GM12878 (cell line): ENCODE measurements at regions not wholly inside any gene's neighbourhood (a gene's known extent, or its start where the extent isn't known, plus 50 kb on each side); places are given as distances from the start of the nearest gene placed in this dataset.

Source experiments
- ATAC-seq: fragments of 200-7000 bp; cut with Tn5 transposase; 3 replicates; pipeline ENCODE4 v1.9.1; 2020; ENCODE audit warnings: mild to moderate bottlenecking, moderate library complexity
- BruUV-seq: library from RNA; stranded (reverse); fragments of 400-500 nt; replicated peaks from 2 replicates; lab custom pipeline; 2021; lab: Mats Ljungman, UMichigan
- CTCF ChIA-PET: fragments of 300-600 bp; sonication (Branson Sonifier 250); formaldehyde crosslinking; extraction: SDS; loops from one replicate; lab custom pipeline; 2021; ENCODE audit warnings: inconsistent platforms; lab: Yijun Ruan, JAX
- POLR2A ChIA-PET: fragments of 350-600 bp; formaldehyde crosslinking; extraction: SDS; loops from one replicate; lab custom pipeline; 2021; ENCODE audit warnings: inconsistent platforms; lab: Charles Lee
- RAD21 ChIA-PET: fragments of 300-600 bp; sonication (Branson Sonifier 250); formaldehyde crosslinking; loops from one replicate; lab custom pipeline; 2023; ENCODE audit warnings: antibody characterized with exemption; ENCODE audit not compliant: unreplicated experiment; lab: Charles Lee
- SMC1A ChIA-PET: fragments of 300-600 bp; sonication (Branson Sonifier 250); formaldehyde crosslinking; loops from one replicate; lab custom pipeline; 2023; ENCODE audit not compliant: unreplicated experiment, uncharacterized antibody; lab: Charles Lee
- DNase-seq: peaks from one replicate; pipeline ENCODE4 v3.0.0-alpha.2; 2011; ENCODE audit warnings: low read depth, low spot score
- FAIRE-seq: peaks from 3 replicates; lab custom pipeline; 2011; peaks lifted over from hg19 to GRCh38; lab: Jason Lieb, UNC
- H2AFZ ChIP-seq: 2 replicates; pipeline ENCODE4 v1.6.0; 2011; ENCODE audit warnings: low read depth, low read length, control low read depth; ENCODE audit not compliant: control insufficient read depth
- H3K27ac ChIP-seq: 2 replicates; pipeline ENCODE4 v1.5.1; 2011; ENCODE audit warnings: control low read depth; ENCODE audit not compliant: control insufficient read depth, insufficient read depth
- H3K27me3 ChIP-seq, 2 experiments: replicated peaks in 1 of 2; 2 replicates each; pipeline versions ENCODE4 v1.6.0 to v1.6.1; 2011; ENCODE audit warnings: low read length in 1 of 2; ENCODE audit not compliant: control insufficient read depth in 2 of 2, insufficient read depth in 2 of 2
- H3K36me3 ChIP-seq, 2 experiments: 2 replicates each; pipeline ENCODE4 v1.5.1; 2011; ENCODE audit warnings: low read length in 1 of 2; ENCODE audit not compliant: control insufficient read depth in 2 of 2, insufficient read depth in 2 of 2
- H3K4me1 ChIP-seq: 2 replicates; pipeline ENCODE4 v1.6.1; 2011; ENCODE audit warnings: mild to moderate bottlenecking, low read length, moderate library complexity, mixed read lengths; ENCODE audit not compliant: control insufficient read depth, insufficient read depth
- H3K4me2 ChIP-seq: 2 replicates; pipeline ENCODE4 v1.6.0; 2011; ENCODE audit warnings: control low read depth; ENCODE audit not compliant: control insufficient read depth, insufficient read depth
- H3K4me3 ChIP-seq: fragments of 200-600 bp; sonication (generic); 2 replicates; pipeline ENCODE4 v1.5.1; 2016
- H3K79me2 ChIP-seq: 2 replicates; pipeline ENCODE4 v1.6.0; 2011; ENCODE audit warnings: low read length; ENCODE audit not compliant: control insufficient read depth, insufficient read depth
- H3K9ac ChIP-seq: 2 replicates; pipeline ENCODE4 v1.8.0; 2011; ENCODE audit warnings: low read length, control low read depth, mixed read lengths; ENCODE audit not compliant: control insufficient read depth, insufficient read depth
- H3K9me3 ChIP-seq: replicated peaks from 3 replicates; pipeline ENCODE4 v1.5.1; 2011; ENCODE audit warnings: mild to moderate bottlenecking, low read length; ENCODE audit not compliant: control insufficient read depth, insufficient read depth
- H4K20me1 ChIP-seq: 2 replicates; pipeline ENCODE4 v1.6.0; 2011; ENCODE audit not compliant: control insufficient read depth, insufficient read depth
- FOS ChIP-seq: IDR thresholded peaks from 3 replicates; pipeline ENCODE4 v1.6.1; 2011; ENCODE audit warnings: borderline replicate concordance; ENCODE audit not compliant: insufficient read length; ENCODE audit errors: extremely low read depth
- ZBTB40 ChIP-seq: fragments of 450-650 bp; IDR thresholded peaks from 2 replicates; pipeline ENCODE4 v1.6.1; 2016; ENCODE audit warnings: mild to moderate bottlenecking, moderate library complexity, borderline replicate concordance
- ZNF592 ChIP-seq: fragments of 450-650 bp; IDR thresholded peaks from 2 replicates; pipeline ENCODE4 v1.6.1; 2017; ENCODE audit warnings: mild to moderate bottlenecking, moderate library complexity
- WGBS: methylation state at CpG from one replicate; pipeline ENCODE4 v1.1.6; 2016; ENCODE audit warnings: low lambda C conversion rate; ENCODE audit not compliant: insufficient replicate concordance, insufficient coverage; ENCODE audit errors: missing lambda C conversion rate; 5-methylcytosine and 5-hydroxymethylcytosine counted together
- in situ Hi-C: fragments of 300-500 bp; cut with MboI; formaldehyde crosslinking; loops from 9 replicates; pipeline ENCODE4 v1.14.3; 2018; ENCODE audit warnings: mixed read lengths
- intact Hi-C: fragments of 100-400 bp; cut with micrococcal nuclease; formaldehyde crosslinking; loops from one replicate; pipeline ENCODE4 v1.14.2; 2022; ENCODE audit not compliant: unreplicated experiment

GRCh38 chr4:115657991-115658650, 544.7 kb upstream of the NDST4 start:
- Histone ChIP-seq H2AFZ (no peak overlapping the region), H3K9ac (no peak overlapping the region), H3K36me3 (no peaks in the 10 kb centered on the region), H3K4me3 (no peak overlapping the region), H3K79me2 (no peaks in the 10 kb centered on the region), H3K27me3 (no peaks in the 10 kb centered on the region), H4K20me1 (no peaks in the 10 kb centered on the region), H3K4me1 (no peaks in the 10 kb centered on the region), H3K9me3 (no peaks in the 10 kb centered on the region), H3K27ac (no peak overlapping the region), H3K4me2 (no peak overlapping the region)
- CTCF ChIA-PET, result no interaction called here
- TF ChIP-seq ZBTB40 (no peak), ZNF592 (no peak), FOS (no peak)
- 0% methylated on average over 4 of the region's 4 CpGs for WGBS
- in situ Hi-C loops, result no loop called here
- SMC1A ChIA-PET, result no interaction called here
- POLR2A ChIA-PET, result no interaction called here
- RAD21 ChIA-PET, result no interaction called here
- intact Hi-C loops, result no loop called here
- DNase-seq (no peak), ATAC-seq (no peak), FAIRE-seq (no peak)
- no TSS peak for BruUV-seq
